GM18907 (cell line): ENCODE measurements at regions not wholly inside any gene's neighbourhood (a gene's known extent, or its start where the extent isn't known, plus 50 kb on each side); places are given as distances from the start of the nearest gene placed in this dataset.
"Not testable (repeated sequence)": the region's sequence is repeated elsewhere in the genome, so short reads cannot be mapped to it uniquely, and the experiment has no call there.

ENCODE experiments used
- ATAC-seq: cut with Tn5 transposase; IDR thresholded peaks from one replicate; pipeline ENCODE4 v1.9.1; 2021; ENCODE audit warnings: mild to moderate bottlenecking, moderate library complexity; ENCODE audit not compliant: unreplicated experiment

DNA sequence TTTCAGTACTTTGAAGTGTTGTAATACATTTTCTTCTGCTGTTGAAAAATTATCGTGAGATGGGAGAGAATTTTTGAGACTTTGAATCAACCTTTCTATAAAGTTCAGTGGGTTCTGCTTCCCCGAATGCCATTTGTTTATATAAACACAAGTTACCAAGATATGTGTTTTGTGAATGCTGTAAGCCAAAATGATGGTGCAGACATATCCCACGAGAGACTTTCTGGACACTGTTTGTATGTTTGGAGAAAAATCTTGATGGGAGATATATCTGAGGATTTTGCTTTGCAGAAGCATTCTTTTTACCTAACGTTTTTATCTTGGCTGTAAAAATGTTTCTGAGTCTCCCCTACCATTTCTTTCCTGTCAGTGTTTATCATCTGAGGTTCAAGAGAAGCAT lies 526.6 kb upstream of the ZNF717 start:
- ATAC-seq = no peak

DNA sequence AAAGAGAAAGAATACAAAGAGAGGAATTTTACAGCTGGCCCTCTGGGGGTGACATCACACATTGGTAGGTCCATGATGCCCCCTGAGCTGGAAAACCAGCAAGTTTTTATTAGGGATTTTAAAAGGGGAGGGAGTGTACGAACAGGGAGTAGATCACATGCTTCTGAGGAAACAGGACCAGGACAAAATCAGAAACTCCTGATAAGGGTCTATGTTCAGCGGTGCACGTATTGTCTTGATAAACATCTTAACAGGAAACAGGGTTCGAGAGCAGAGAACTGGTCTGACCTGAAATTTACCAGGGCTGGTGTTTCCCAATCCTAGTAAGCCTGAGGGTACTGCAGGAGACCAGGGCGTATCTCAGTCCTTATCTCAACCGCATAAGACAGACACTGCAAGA lies 530.6 kb upstream of the ZNF717 start:
- not testable (repeated sequence) for ATAC-seq

DNA sequence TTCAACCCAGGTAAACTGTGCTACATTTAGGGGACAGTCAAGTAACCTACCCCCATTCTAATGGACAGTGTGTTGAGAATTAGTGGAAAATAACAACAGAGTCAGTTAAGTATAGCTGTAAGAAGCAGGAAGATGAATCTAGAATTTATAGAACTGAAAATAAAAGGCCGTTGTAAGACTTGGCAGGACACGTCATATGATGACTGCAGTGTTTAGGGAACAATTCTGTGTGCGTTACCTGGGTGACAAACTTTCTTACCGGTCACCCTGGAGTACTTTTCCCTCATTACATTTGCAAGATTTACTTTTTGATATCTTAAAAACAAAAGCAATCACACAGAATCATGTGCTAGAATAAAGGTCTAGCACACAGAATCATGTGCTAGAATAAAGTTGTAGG lies 536.3 kb upstream of the ZNF717 start:
- ATAC-seq = no peak

DNA sequence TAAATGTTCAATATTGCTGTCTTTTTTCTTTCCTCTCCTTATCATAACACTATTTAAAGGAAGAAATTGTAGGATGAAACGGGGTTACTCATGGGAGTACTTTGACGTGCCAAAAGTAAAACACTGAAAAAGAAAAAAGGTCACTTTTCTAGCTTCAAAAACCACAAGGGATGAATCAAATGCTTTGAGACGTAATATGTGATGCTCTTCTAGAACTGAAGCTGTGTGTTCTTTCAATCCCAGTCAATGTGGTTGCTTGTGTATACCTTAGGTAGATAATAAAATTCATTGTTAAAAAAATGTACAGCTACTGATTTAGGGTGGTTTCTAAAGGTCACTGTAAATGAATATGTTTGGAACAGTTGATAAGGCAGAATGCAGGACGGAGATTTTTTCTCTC lies 538.8 kb upstream of the ZNF717 start:
- no peak for ATAC-seq

DNA sequence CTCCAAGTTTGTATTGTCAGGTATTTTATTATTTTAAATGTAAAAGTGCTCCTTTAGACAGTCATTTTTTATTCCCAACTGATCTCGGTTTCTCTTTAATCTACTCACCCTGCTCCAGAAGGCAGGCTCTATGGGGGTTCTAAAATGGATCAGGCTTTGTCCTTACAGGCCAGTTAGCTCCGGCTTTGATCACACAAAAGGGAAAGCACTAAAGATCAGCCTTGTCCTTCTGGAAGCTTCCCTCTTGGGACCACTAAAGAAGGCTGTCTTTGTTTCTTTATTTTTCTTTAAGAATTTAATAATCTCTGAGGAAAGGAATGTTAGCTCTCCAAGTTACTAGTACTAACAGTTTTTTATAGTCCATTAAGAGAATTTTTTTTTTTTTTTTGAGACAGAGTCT lies 560.5 kb upstream of the ZNF717 start:
- ATAC-seq = no peak

DNA sequence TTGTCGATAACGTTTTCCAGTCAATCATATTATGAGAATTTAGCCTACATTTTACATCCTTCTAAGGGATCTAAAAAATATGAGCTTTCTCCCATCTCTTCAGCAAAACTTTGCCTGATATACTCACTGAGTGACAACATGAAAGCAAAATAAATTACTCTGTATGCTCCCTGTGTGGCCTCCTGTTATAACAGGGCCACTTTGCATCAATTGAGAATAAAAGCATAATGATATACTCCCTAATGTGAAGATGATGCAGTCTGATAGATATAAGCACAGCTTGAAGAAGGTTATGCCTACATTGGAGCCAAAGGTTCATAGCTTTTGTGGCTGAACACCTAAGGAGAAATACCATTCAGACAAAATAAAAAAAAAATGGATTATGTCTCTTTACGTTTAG lies 561.3 kb upstream of the ZNF717 start:
- no peak for ATAC-seq

DNA sequence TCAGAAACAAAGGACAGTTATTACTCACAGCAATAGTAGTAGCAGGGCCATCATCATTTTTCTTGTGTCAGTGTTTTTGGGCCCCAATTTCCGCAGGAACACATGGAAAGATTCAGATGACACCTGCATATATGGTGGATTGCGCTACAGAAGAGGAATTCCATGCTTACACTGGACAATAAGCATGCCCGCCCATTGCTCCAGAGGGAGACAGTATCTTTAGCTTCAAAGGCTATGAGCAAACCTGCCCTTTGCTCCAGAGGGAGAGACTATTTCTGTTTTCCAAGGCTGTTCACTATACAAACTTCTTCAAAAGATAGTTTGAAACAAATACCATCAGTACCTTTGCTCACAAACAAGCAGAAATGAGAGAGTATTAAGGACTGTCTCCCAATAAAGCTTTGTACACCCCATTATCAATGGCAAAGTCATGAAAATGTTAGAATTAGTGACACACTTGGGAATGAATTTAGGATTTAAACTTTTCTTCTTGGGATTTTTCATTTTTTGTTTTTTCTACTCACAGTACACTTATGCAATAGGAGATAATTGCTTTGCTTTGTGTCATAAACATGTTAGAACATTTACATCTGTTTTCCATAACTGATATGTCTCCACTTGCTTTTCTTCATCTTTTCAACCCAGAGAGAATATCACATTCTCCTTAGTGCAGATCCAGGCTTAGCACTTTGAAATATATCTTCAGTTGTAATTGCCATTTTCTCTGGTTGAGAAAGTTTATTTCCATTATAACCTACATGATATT lies 564.5 kb upstream of the ZNF717 start:
- ATAC-seq = no peak

DNA sequence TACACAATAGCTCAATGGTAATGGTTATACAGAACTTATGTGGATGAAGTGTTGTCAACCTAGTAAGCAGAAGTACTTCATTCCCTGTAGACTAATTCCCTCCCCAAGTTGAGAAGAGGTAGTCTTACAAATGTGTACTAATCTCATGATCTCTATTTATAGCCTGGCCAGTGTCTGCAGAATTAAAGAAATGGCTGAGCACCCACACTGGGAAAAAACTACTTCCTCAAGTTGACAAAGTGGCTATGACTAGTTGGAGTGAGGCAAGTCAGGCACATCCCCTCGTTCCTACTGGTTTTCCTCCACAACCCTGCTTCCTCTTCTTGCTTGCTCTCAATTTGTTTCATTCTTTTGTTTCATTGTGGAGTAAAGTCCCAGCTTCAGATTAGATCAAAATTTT lies 566.7 kb upstream of the ZNF717 start:
- no peak for ATAC-seq

DNA sequence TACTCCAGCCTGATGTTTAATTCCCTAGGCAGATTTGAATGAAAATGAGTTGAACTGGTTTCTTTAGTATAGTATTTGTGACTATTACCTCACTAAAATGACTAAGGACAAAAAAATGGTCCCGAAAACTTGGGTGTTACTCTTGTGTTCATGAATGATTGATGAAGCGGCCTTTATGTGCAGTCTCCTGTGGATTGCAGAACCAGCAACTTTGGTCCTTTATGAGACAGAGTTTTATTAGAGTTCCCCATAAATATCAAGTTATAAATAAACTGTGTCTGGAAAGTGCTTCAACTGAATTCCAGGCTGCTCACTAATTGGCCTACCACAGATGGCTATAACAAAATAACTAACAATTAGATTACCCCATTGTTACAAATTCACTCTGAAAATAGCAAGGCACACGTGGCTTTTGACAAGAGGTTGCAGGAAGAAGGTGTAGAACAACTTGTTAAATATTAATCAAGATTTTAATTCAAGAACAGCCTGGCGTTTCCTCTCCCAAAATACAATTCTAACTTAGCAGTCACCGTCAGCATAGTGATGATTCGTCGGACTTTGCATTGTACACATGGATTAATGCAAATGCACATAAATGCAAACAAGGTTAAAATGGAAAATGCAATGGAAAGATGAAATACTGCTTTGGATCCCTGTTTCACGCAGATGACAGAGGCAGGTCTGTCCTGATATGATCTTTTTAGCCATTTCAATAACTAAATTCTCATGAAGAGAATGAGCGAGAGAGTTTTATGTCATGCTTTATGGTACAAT lies 567.3 kb upstream of the ZNF717 start:
- no peak for ATAC-seq

DNA sequence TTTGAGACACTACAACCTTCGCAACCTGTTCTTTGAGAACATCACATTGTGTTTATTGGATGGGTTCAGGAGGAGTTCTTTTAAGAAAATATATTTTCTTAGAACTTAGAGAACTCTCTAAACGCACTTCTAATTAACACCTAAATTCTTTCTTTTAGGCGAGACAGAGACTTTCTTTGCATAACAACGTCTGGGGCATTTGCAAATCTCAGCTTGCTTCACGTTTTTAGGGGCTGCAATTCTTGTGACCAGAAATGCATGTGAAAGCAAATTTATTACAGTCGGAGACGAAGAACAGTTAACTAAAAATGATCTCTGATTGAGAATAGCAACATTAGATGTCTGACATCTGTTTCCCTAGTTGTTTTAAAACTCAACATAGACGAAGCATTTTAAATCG lies 568.3 kb upstream of the ZNF717 start:
- no peak for ATAC-seq

DNA sequence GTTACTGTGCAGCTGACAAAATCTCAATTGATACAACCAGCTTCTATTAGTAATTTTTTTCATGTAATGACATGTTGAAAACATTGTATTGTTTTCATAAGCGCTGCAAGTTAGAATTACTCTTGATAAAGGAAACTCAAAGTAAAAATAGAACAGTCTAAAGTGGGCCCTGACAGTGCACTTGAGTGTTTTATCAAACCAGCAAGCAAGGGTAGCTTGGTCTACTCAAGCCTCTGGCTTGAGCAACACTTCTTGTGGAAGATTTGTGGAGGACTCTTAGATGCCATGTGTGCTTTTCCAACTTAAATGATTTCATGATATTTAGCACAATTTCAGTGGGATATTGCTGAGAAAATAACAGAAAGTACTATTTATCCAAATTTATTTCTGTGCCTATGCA lies 575.7 kb upstream of the ZNF717 start:
- no peak for ATAC-seq

DNA sequence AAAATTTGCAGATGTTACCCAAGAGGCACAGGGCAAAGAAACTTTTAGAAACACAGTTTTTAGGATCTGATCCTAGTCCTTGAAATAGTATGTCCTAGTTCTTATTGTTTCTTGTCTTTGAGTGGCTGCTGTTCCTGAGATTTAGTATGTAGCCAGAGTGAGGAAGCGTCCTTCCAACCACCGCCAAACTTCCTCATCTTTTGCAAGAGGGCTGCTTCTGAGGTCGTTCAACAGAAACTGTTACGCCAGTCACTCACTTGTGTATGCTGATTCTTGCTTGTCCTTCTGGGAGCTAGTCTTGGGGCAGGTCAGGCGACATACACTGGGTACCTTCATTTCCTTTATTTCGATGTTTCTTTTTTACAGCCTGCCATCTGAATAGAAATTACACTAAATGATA lies 577.3 kb upstream of the ZNF717 start:
- no peak for ATAC-seq

DNA sequence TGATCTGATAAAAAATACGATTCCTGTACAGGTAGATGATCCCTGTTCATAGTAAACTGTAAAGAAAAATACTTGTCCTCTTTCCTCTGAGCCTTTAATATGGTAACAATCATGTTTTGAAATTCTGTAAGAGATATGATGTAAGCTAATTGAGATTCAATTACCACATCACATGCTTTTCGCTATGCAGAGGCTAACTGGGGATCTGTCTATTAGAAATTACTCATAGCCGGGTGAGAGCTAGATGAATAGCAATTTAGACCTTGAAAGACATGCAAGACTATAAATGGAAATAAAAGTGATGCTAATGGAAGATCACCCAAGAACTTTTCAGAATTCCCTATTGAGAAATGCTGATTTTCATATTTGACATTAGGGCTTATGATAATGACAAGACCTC lies 579.9 kb upstream of the ZNF717 start:
- ATAC-seq = no peak

DNA sequence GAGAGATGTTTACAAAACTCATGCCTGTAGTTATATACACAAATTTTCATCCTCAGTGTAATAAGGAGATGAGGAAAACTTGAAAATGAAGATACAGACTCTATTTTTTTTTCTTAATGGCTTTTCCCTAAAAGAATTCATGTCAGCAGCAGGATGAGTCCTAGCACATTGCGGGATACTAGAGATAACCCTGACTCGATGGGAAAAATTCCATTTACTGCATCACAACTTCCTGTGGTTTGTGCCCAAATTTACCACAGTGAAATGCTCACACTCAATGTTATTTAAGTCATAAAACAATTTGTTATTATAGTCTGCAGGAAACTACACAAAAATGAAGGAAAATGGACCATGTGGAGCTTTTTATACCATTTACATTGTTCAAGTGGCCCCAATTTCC lies 581.9 kb upstream of the ZNF717 start:
- no peak for ATAC-seq

DNA sequence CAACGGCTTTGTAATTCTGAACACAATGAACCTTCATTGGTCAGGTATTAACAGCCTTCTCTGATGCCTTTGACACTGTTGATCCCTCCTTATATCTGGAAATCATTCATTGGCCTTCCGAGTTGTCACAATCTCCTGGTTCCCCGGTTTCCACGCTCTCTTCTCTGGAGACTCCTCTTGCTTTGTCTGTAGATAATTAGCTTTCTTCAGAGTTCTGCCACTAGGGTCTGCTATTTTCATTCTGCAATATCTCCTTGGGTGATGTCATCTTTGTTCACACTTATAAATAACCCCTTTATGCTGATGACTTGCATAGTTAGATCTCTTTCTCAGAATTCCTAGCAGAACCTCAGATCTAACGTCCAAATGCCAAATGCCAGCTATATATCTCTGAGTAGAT lies 583.8 kb upstream of the ZNF717 start:
- no peak for ATAC-seq

DNA sequence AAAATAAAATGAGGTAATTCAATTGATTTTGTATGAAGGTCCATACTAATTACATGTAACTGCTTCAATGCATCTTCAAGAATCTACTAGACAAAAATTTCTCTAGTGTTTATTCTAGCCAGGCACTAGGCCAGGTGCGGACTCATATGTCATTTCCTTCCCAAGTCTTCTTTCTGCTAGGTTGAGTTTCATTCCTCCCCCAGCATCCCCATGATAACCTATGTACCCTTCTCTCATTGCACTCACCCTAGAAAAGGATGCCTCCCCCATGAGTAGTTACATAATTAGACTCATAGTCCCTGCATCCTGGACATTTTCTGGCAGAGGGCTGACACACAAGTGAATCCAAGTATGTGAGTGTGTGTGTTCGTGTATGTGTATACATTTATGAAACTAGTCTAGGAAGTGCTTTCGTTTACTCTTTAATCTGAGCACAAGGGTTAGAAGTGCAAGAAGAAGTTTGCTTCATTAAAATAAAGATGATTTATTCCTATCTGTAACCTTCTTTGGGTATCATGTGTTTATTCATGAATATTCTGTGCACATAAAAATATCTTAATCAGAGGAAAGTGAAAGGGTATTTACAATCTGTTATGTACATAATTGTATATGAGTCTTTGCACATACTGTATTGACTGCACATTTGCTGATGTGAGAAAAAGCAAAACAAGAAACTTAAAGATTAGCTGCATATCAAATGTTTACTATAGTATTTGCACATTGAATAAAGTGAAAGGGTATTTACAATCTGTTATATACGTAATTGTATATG lies 585.6 kb upstream of the ZNF717 start:
- ATAC-seq = no peak

DNA sequence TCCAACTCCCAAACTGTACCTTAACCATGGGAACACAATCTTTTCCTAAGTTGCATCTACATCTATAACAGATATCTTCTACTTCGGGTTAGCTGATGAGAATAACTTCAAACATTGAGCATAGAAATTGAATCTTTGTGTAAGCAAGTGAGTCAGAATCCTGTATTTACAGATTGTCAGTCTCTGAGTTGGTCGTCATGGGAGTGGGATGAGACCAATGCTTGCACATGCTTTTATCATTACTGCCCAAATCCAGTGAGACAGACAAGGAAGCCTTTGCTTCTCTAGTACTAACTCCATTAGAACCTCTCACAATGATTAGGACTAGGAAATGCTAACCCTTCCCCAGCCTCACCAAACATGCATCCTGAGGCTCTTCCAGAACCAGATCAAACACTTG lies 587.1 kb upstream of the ZNF717 start:
- no peak for ATAC-seq

DNA sequence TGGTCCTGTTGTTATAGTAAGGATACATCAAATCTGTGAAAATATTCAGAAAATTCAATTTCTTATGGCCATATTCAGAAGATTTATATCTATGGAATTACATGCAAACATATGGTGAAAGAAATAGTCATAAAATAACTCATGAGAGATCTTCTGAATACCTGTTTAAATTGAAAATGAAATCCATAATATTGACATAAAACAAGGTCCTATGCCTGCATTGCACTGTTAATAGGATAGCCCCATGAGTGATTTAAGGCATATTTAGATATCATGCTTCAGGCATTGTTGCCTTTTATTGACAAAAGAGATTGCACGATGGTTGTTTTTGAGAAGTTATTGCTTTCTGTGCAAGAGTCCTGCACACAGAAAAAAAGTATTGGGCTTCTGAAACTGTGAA lies 591.7 kb upstream of the ZNF717 start:
- no peak for ATAC-seq

DNA sequence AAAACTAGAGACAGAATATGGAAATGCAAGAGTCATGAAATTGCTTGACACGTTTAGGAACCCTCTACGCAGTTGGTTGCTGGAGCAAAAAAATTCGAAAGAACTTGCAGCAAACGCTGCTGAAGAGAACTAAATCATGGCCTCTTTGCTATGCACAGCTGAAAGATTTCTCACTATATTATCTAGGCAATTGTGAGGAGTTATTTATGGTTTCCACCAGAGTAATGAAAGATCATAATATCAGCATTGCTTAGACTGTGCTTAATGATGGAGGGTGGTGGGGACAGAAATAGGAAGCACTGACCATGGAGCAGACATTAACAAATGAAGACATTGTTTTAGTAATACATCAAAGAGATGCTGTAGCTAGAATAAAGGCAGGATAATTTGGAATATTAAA lies 593.4 kb upstream of the ZNF717 start:
- no peak for ATAC-seq

DNA sequence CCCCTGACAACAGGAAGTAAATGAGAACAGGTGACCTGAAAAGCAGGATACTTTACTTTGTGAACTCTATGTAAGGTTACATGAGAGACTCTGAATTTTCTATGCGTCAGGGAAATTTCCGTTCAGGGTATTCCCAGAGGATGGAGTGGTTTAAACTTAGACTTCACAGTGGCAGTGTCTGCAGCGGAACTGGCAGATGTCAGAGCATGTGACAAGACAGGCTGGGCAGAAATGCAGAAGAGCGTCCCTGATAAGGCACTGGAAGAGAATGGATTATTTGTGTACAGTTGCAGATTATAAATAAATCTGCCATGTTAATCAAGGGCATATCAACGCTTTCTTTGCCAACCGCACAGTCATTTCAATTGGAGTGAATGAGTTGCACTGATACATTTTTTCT lies 598.4 kb upstream of the ZNF717 start:
- ATAC-seq = no peak

DNA sequence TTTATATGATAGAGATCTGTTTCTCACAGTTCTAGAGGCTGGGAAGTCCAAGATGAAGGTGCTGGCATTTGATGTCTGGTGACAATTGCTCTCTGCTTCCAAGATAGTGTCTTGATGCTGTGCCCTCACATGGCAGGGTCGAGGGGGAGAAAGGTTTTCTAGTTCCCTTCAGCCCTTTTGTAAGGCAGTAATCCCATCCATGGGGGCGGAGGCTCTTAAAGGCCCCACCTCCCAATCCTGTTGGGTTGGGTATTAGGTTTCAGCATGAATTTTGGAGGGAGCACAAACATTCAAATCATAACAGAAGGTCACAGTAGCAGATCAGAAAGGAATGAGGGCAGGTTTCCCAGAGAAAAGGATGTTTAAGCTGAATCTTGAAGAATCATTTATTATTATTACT lies 601.7 kb upstream of the ZNF717 start:
- no peak for ATAC-seq

DNA sequence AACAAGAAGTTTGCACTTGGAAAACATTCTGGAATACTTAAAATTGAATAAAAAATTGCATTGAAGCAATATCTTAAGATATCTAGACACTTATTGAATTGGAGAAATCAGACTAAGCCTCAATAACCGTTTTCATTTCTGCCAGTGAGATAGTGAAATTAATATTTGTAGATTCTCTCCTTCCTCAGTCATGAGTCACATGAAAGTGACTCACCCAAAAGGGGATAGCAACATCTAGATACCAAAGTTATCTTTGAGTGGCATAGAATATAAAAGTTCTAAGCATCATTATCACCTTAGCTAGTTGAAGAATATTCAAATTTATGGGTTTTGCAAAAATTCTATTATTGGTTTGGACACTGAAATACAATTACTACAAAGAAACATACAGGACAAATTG lies 614.8 kb upstream of the ZNF717 start:
- ATAC-seq = no peak
